ENCODE measurements at regions not wholly inside any gene's neighbourhood (a gene's known extent, or its start where the extent isn't known, plus 50 kb on each side); places are given as distances from the start of the nearest gene placed in this dataset.

- Histone ChIP-seq H3K27ac (ENCODE audit: low read depth in 1 of 2, low read length in 2 of 2) (no peak overlapping the region), H3K4me2 (replicated peaks; ENCODE audit: extremely low read depth, low read length, poor library complexity, severe bottlenecking) (no peak overlapping the region), H4K20me1 (ENCODE audit: insufficient read depth, low read length) (no peaks in the 10 kb centered on the region), H3K9me3 (replicated peaks in 1 of 2; ENCODE audit: control insufficient read depth in 1 of 2, insufficient read depth in 1 of 2, low read length in 2 of 2) (peaks cover 3 to 12% of the 10 kb centered on the region in 2 donors), H3K9ac (ENCODE audit: insufficient read depth, low read length, poor library complexity, severe bottlenecking) (no peak overlapping the region), H3K79me2 (ENCODE audit: insufficient read depth, low read length) (no peaks in the 10 kb centered on the region), H3K27me3 (ENCODE audit: control insufficient read depth in 2 of 2, insufficient read depth in 2 of 2, low read length in 2 of 2) (no peaks in the 10 kb centered on the region), H3K36me3 (replicated peaks in 1 of 2; ENCODE audit: control insufficient read depth in 1 of 2, insufficient read depth in 2 of 2, low read length in 2 of 2) (no peaks in the 10 kb centered on the region), H3K4me3 (replicated peaks in 1 of 3; ENCODE audit: low read depth in 2 of 3, low read length in 3 of 3) (no peak overlapping the region), H3K4me1 (ENCODE audit: control insufficient read depth in 1 of 2, insufficient read depth in 2 of 2, low read length in 2 of 2) (no peaks in the 10 kb centered on the region), H2AFZ (ENCODE audit: insufficient read depth, low read depth, low read length, poor library complexity, severe bottlenecking) (no peak overlapping the region)
- no peaks in the 10 kb centered on the region for H3K4me1 Mint-ChIP-seq
- DNase-seq: no peak
- WGBS (ENCODE audit: insufficient coverage): 98% methylated on average over 11 of the region's 14 CpGs
- intact Hi-C loops (cut with micrococcal nuclease): no loop called here
- H3K27ac Mint-ChIP-seq: no peak overlapping the region
- peaks cover 4 to 15% (median 11%) of the 10 kb centered on the region in 7 donors for H3K9me3 Mint-ChIP-seq
- TF ChIP-seq CTCF (IDR thresholded peaks at IDR 0.05): no peak
- no peak overlapping the region for H3K4me3 Mint-ChIP-seq
- H3K36me3 Mint-ChIP-seq: no peaks in the 10 kb centered on the region
- H3K27me3 Mint-ChIP-seq (ENCODE audit: low read depth in 3 of 3): peaks cover 3 to 6% (median 4%) of the 10 kb centered on the region in 3 donors
Measured at GRCh38 chr2:240351826-240352426, 83.5 kb upstream of the GPC1 start.

- 91% methylated on average over 13 of the region's 18 CpGs for WGBS (ENCODE audit: insufficient coverage)
- H3K79me2 ChIP-seq (ENCODE audit: insufficient read depth, low read length): no peaks in the 10 kb centered on the region
- TF ChIP-seq CTCF (IDR thresholded peaks at IDR 0.05): no peak
Measured at GRCh38 chr2:240353086-240353798, 82.2 kb upstream of the GPC1 start.

More at GRCh38 chr2:240353086-240353798, 82.2 kb upstream of the GPC1 start:
- Mint-ChIP-seq H3K27me3 (ENCODE audit: low read depth in 3 of 3) (peaks cover 3 to 6% (median 5%) of the 10 kb centered on the region in 3 donors), H3K36me3 (no peaks in the 10 kb centered on the region), H3K9me3 (peaks cover 4 to 15% (median 10%) of the 10 kb centered on the region in 7 donors), H3K4me3 (no peak overlapping the region), H3K27ac (no peak overlapping the region), H3K4me1 (no peaks in the 10 kb centered on the region)
- H3K36me3 ChIP-seq (replicated peaks in 1 of 2; ENCODE audit: control insufficient read depth in 1 of 2, insufficient read depth in 2 of 2, low read length in 2 of 2): no peaks in the 10 kb centered on the region
- no peak overlapping the region for H2AFZ ChIP-seq (ENCODE audit: insufficient read depth, low read depth, low read length, poor library complexity, severe bottlenecking)
- no peak overlapping the region for H3K4me2 ChIP-seq (replicated peaks; ENCODE audit: extremely low read depth, low read length, poor library complexity, severe bottlenecking)
- H3K4me3 ChIP-seq (replicated peaks in 1 of 3; ENCODE audit: low read depth in 2 of 3, low read length in 3 of 3): no peak overlapping the region
- H3K9me3 ChIP-seq (replicated peaks in 1 of 2; ENCODE audit: control insufficient read depth in 1 of 2, insufficient read depth in 1 of 2, low read length in 2 of 2): peaks cover 3 to 10% of the 10 kb centered on the region in 2 donors
- no peak for DNase-seq
- no peak overlapping the region for H3K27ac ChIP-seq (ENCODE audit: low read depth in 1 of 2, low read length in 2 of 2)
- intact Hi-C loops (cut with micrococcal nuclease): no loop called here
- no peak overlapping the region for H3K9ac ChIP-seq (ENCODE audit: insufficient read depth, low read length, poor library complexity, severe bottlenecking)
- H3K27me3 ChIP-seq (ENCODE audit: control insufficient read depth in 2 of 2, insufficient read depth in 2 of 2, low read length in 2 of 2): no peaks in the 10 kb centered on the region
- no peaks in the 10 kb centered on the region for H4K20me1 ChIP-seq (ENCODE audit: insufficient read depth, low read length)
- H3K4me1 ChIP-seq (ENCODE audit: control insufficient read depth in 1 of 2, insufficient read depth in 2 of 2, low read length in 2 of 2): no peaks in the 10 kb centered on the region

Measured in CD14-positive monocyte (primary cell).